Activated CD4-positive, alpha-beta memory T cell treated with anti-CD3 and anti-CD28 coated beads for 36 hours (primary cell): ENCODE measurements at regions not wholly inside any gene's neighbourhood (a gene's known extent, or its start where the extent isn't known, plus 50 kb on each side); places are given as distances from the start of the nearest gene placed in this dataset.

ENCODE experiments used
- CTCF ChIA-PET: fragments of 350-600 bp; sonication (Branson Sonifier 250); formaldehyde crosslinking; loops from one replicate; lab custom pipeline; 2021; ENCODE audit warnings: antibody characterized with exemption, inconsistent platforms; lab: Charles Lee
- POLR2A ChIA-PET: fragments of 350-600 bp; sonication (Branson Sonifier 250); formaldehyde crosslinking; loops from one replicate; lab custom pipeline; 2021; ENCODE audit warnings: antibody characterized with exemption; lab: Charles Lee
- DNase-seq: peaks from one replicate; pipeline ENCODE4 v3.0.0-alpha.2; 2020
- H3K27ac Mint-ChIP-seq: one replicate; pipeline ENCODE4 v1.8.0; 2021; ENCODE audit warnings: mixed read lengths
- H3K27me3 Mint-ChIP-seq: one replicate; pipeline ENCODE4 v1.8.0; 2021; ENCODE audit warnings: mixed read lengths
- H3K36me3 Mint-ChIP-seq: one replicate; pipeline ENCODE4 v1.8.0; 2021; ENCODE audit warnings: mixed read lengths
- H3K4me1 Mint-ChIP-seq: one replicate; pipeline ENCODE4 v1.8.0; 2021; ENCODE audit warnings: low read depth, mixed read lengths
- H3K4me3 Mint-ChIP-seq: one replicate; pipeline ENCODE4 v1.8.0; 2021; ENCODE audit warnings: mild to moderate bottlenecking, mixed read lengths
- H3K9me3 Mint-ChIP-seq: one replicate; pipeline ENCODE4 v1.8.0; 2021; ENCODE audit warnings: mixed read lengths
- intact Hi-C: fragments of 100-400 bp; cut with micrococcal nuclease; formaldehyde crosslinking; loops from one replicate; pipeline ENCODE4 v1.15.1; 2023

GRCh38 chr11:69400771-69401590, 80.5 kb upstream of the LINC01488 start:
- Mint-ChIP-seq H3K27me3 (peaks cover 4% of the 10 kb centered on the region), H3K36me3 (peaks cover 3% of the 10 kb centered on the region), H3K4me3 (no peak overlapping the region), H3K4me1 (peaks cover 3% of the 10 kb centered on the region), H3K9me3 (peaks cover 12% of the 10 kb centered on the region), H3K27ac (no peak overlapping the region)
- DNase-seq: no peak
- intact Hi-C loops: no loop called here
- ChIA-PET CTCF (interaction anchor here (1.1 kb wide), 1 partner anchor 80 kb away, joined by 3 read pairs; the partner anchor contains the start of gene LINC01488), POLR2A (no interaction called here)

DNA sequence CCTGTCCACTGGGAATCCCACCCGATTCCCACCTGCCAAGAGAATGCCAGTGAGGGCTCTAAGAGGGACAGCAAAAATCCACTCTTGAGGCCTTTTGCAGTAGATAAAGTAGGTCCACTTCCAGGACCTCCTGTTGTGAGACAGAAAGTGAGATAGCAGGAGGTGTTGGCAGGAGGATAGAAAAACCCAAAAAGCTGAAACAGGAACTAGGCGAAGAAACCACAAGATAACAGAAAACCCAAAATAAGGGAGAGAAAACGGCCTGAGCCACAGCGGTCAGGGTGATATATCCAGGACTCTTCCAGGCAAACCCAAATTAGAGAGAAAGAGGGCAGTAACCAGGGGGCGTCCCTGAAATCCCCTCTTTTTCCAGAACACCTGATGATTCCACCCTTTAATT, 79.7 kb upstream of the LINC01488 start:
- intact Hi-C loops: no loop called here
- H3K27ac Mint-ChIP-seq: no peak overlapping the region
- ChIA-PET CTCF (interaction anchor here (1.1 kb wide), 1 partner anchor 80 kb away, joined by 3 read pairs; the partner anchor contains the start of gene LINC01488), POLR2A (no interaction called here)
- H3K27me3 Mint-ChIP-seq: peaks cover 9% of the 10 kb centered on the region
- H3K36me3 Mint-ChIP-seq: peaks cover 3% of the 10 kb centered on the region
- DNase-seq: no peak
- H3K4me1 Mint-ChIP-seq: peaks cover 3% of the 10 kb centered on the region
- H3K9me3 Mint-ChIP-seq: peaks cover 12% of the 10 kb centered on the region
- no peak overlapping the region for H3K4me3 Mint-ChIP-seq

DNA sequence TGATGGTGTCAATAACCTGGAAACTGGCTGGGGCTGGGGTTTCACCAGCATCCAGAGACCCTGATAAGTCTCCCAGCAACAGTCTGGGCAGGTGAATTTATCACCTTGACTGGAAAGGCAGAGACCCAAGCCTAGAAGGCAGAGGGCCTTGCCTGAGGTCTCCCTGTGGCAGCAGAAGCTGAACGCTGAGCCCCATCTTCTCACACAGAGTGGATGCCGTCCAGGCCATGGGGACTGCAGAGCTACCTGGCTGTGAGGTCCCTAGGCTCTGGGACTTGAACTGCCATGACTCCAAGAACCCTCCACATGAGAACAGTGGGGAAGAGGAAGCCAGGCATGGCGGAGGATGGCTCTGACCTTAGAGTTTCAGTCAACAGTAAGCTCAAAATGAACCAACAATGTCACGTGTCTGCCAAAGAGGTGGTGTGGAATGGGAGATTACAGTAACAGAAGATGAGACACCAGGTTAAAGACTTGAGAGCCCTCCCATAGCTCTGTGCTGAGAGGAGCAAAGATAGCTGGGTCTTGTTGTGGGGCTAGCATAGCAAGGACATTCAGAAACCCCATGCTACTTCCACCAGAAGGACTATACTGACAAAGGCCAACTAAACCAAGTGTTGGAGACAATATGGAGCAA, 79.1 kb upstream of the LINC01488 start:
- Mint-ChIP-seq H3K4me3 (no peak overlapping the region), H3K27me3 (peaks cover 7% of the 10 kb centered on the region), H3K4me1 (peaks cover 3% of the 10 kb centered on the region), H3K27ac (no peak overlapping the region), H3K36me3 (peaks cover 3% of the 10 kb centered on the region), H3K9me3 (peaks cover 12% of the 10 kb centered on the region)
- intact Hi-C loops: no loop called here
- POLR2A ChIA-PET: no interaction called here
- DNase-seq: no peak
- CTCF ChIA-PET: interaction anchor here (1.1 kb wide), 1 partner anchor 79 kb away, joined by 3 read pairs; the partner anchor contains the start of gene LINC01488

- intact Hi-C loops: no loop called here
- peaks cover 12% of the 10 kb centered on the region for H3K9me3 Mint-ChIP-seq
- ChIA-PET POLR2A (no interaction called here), CTCF (no interaction called here)
- H3K36me3 Mint-ChIP-seq: peaks cover 3% of the 10 kb centered on the region
- DNase-seq: no peak
- H3K4me3 Mint-ChIP-seq: no peak overlapping the region
- peaks cover 3% of the 10 kb centered on the region for H3K4me1 Mint-ChIP-seq
- no peak overlapping the region for H3K27ac Mint-ChIP-seq
- H3K27me3 Mint-ChIP-seq: peaks cover 7% of the 10 kb centered on the region
Observed at GRCh38 chr11:69403556-69404215, 77.8 kb upstream of the LINC01488 start.

GRCh38 chr11:69406060-69406459, 75.4 kb upstream of the LINC01488 start:
- Mint-ChIP-seq H3K4me3 (no peak overlapping the region), H3K27ac (no peak overlapping the region), H3K27me3 (peaks cover 11% of the 10 kb centered on the region), H3K9me3 (peaks cover 12% of the 10 kb centered on the region), H3K36me3 (peaks cover 3% of the 10 kb centered on the region), H3K4me1 (peaks cover 9% of the 10 kb centered on the region)
- ChIA-PET POLR2A (no interaction called here), CTCF (no interaction called here)
- intact Hi-C loops: no loop called here
- no peak for DNase-seq

DNA sequence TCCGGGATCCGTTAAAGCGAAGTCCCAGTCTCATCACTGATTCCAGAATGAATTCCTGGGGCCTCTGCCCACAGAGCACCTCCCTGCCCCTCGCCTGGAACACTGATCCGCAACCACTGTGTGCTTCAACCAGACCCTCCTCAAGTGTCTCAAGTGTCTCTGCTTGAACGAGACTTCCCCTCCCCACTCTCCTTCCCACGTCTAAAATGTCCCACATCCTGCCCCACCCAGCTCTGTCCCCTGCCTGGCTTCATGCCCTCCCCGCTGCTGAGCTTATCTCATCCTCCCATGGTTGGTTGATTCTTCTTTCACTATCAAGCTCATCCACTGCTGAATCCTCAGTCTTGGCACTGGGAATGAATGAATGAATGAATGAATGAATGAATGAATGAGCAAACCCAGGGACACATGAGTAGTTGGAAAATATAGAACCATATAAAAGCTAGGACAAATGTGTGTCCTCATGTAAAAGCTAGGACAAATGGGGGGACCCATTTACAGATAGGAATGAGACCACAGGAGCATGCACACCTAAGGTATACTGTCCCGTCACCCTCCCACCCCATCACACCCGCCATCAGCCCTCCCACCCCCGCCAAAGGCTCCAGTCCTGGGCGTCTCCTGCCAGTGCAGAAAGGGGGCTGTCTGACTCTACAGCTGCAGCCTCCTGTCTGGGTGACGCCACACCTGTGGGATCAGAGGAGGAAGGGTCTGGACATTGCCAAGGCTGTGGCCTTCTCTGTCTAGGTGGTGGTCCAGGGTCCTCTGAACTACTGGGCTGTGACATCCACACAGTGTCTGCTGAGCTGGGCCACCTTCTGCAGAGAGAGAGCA, 71.4 kb upstream of the LINC01488 start:
- CTCF ChIA-PET: no interaction called here
- peaks cover 2% of the 10 kb centered on the region for H3K9me3 Mint-ChIP-seq
- POLR2A ChIA-PET: interaction anchor here (0.6 kb wide), 1 partner anchor 687 kb away, joined by 4 read pairs; no protein-coding TSS in a partner anchor
- no peak overlapping the region for H3K4me3 Mint-ChIP-seq
- H3K27ac Mint-ChIP-seq: no peak overlapping the region
- peaks cover 1% of the 10 kb centered on the region for H3K36me3 Mint-ChIP-seq
- DNase-seq: no peak
- peaks cover 10% of the 10 kb centered on the region for H3K4me1 Mint-ChIP-seq
- intact Hi-C loops: no loop called here
- H3K27me3 Mint-ChIP-seq: peaks cover 10% of the 10 kb centered on the region

DNA sequence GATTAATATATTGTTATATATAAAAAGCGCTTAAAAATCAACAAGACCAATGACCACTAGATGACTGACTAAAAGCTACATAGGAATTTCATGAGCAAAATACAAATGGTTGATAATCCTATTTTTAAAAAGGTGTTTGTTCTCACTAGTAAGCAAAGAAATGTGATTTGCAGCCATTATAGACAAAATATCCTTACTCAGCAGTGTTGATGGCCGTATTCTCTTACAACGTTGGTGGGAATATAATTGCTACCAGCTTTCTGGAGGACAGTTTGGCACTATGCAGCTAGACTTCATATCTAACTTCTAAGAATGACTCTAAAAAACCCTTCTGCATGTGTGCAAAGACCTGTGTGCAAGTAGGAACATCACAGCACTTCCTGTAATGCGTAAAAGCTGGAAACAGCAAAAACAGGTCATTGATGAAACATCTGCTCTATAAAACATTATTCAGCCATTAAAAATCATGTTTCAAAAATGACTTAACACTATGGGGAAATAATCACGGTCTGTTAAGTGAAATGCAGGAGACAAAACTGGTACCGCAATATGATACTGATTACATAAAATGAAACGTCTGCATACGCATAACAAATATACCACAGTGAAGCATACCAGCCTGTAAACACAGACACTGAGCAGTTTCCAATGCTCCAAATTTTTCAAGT, 70.1 kb upstream of the LINC01488 start:
- H3K9me3 Mint-ChIP-seq: peaks cover 2% of the 10 kb centered on the region
- intact Hi-C loops: loop anchor here (1.0 kb wide), 1 partner anchor 135 kb away; no protein-coding TSS in a partner anchor
- CTCF ChIA-PET: no interaction called here

DNA sequence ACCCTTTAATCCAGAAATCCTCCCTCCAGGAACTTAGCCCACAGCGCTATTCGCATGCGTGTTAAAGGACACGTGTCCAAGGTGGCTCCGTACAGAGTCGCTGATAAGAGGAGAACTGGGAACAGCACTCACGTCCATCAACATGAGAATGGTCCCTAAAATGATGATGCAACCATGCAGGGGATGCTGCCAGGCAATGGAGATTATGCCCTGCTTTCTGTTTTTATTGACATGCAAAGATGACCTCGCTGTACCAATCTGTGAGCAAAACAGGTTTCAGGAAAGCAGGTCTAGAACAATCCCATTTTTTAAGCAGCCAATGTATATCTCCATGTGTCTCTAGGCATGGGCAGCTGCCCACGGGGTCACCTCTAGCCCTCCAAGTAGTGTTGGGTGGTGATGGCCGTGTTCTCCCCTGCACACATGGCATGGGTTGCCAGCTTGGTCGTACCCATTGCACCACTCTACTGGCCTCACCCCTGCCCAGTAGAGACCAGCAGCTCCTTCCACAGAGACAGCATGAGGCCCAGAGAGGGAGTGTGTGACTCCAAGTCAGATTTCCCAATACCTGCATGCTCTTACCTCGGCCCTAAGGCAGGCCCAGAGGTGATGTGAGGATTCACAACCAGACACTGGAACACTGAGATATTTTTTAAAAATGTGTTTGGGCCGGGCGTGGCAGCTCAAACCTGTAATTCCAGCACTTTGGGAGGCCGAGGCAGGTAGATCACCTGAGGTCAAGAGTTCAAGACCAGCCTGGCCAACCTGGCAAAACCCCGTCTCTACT, 68.3 kb upstream of the LINC01488 start:
- peaks cover 1% of the 10 kb centered on the region for H3K36me3 Mint-ChIP-seq
- no peak overlapping the region for H3K27ac Mint-ChIP-seq
- H3K4me3 Mint-ChIP-seq: no peak overlapping the region
- intact Hi-C loops: no loop called here
- peaks cover 2% of the 10 kb centered on the region for H3K9me3 Mint-ChIP-seq
- H3K27me3 Mint-ChIP-seq: peaks cover 4% of the 10 kb centered on the region
- POLR2A ChIA-PET: no interaction called here
- CTCF ChIA-PET: no interaction called here
- no peak for DNase-seq
- H3K4me1 Mint-ChIP-seq: peaks cover 10% of the 10 kb centered on the region

More for the DNA sequence above, 70.1 kb upstream of the LINC01488 start:
- DNase-seq: no peak
- peaks cover 10% of the 10 kb centered on the region for H3K4me1 Mint-ChIP-seq
- no peak overlapping the region for H3K27ac Mint-ChIP-seq
- POLR2A ChIA-PET: interaction anchor here (1.0 kb wide), 1 partner anchor 136 kb away, joined by 3 read pairs; no protein-coding TSS in a partner anchor
- peaks cover 1% of the 10 kb centered on the region for H3K36me3 Mint-ChIP-seq
- no peak overlapping the region for H3K4me3 Mint-ChIP-seq
- H3K27me3 Mint-ChIP-seq: peaks cover 7% of the 10 kb centered on the region

DNA sequence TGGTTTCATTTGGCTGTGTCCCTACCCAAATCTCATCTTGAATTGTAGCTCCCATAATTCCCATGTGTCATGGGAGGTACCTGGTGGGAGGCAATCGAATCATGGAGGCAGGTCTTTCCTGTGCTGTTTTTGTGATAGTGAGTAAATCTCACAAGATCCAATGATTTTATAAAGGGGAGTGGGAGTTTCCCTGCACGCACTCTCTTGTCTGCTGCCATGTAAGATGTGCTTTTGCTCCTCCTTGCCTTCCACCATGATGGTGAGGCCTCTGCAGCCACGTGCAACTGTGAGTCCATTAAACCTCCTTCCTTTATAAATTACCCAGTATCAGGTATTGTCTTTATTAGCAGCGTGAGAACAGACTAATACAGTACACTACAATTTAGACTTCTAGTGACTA, 67.5 kb upstream of the LINC01488 start:
- H3K27ac Mint-ChIP-seq: no peak overlapping the region
- peaks cover 10% of the 10 kb centered on the region for H3K4me1 Mint-ChIP-seq
- H3K36me3 Mint-ChIP-seq: peaks cover 1% of the 10 kb centered on the region
- no peak overlapping the region for H3K4me3 Mint-ChIP-seq
- peaks cover 2% of the 10 kb centered on the region for H3K9me3 Mint-ChIP-seq
- intact Hi-C loops: no loop called here
- DNase-seq: no peak
- peaks cover 1% of the 10 kb centered on the region for H3K27me3 Mint-ChIP-seq
- CTCF ChIA-PET: interaction anchor here (0.6 kb wide), 1 partner anchor 67 kb away, joined by 4 read pairs; no protein-coding TSS in a partner anchor
- POLR2A ChIA-PET: no interaction called here

GRCh38 chr11:69414773-69415187, 66.7 kb upstream of the LINC01488 start:
- Mint-ChIP-seq H3K4me3 (no peak overlapping the region), H3K27me3 (no peaks in the 10 kb centered on the region), H3K9me3 (peaks cover 2% of the 10 kb centered on the region), H3K27ac (no peak overlapping the region), H3K4me1 (peaks cover 7% of the 10 kb centered on the region), H3K36me3 (peaks cover 1% of the 10 kb centered on the region)
- CTCF ChIA-PET: interaction anchor here (0.6 kb wide), 1 partner anchor 220 kb away, joined by 3 read pairs; no protein-coding TSS in a partner anchor
- intact Hi-C loops: no loop called here
- DNase-seq: no peak
- POLR2A ChIA-PET: no interaction called here
